Right cardiac atrium (tissue), 5 donors: ENCODE measurements at regions not wholly inside any gene's neighbourhood (a gene's known extent, or its start where the extent isn't known, plus 50 kb on each side); places are given as distances from the start of the nearest gene placed in this dataset.
"Not testable (repeated sequence)": the region's sequence is repeated elsewhere in the genome, so short reads cannot be mapped to it uniquely, and the experiment has no call there.

Experiments used
- ATAC-seq, 2 donors: fragments of 200-7000 bp; cut with Tn5 transposase; one replicate each; pipeline versions ENCODE4 v1.8.0 to v1.9.1; 2020; ENCODE audit warnings: moderate library complexity in 2 of 2, mild to moderate bottlenecking in 1 of 2
- DNase-seq, 3 donors: peaks; one replicate each; pipeline ENCODE4 v3.0.0-alpha.2; 2020
- H3K27ac ChIP-seq: one replicate; pipeline ENCODE4 v1.5.1; 2013; ENCODE audit warnings: mild to moderate bottlenecking, low read length, control low read depth, moderate library complexity
- H3K27me3 ChIP-seq: one replicate; pipeline ENCODE4 v1.6.1; 2013; ENCODE audit not compliant: control insufficient read depth, insufficient read depth
- H3K4me1 ChIP-seq: one replicate; pipeline ENCODE4 v1.6.1; 2013; ENCODE audit warnings: low read length; ENCODE audit not compliant: control insufficient read depth, insufficient read depth
- H3K4me3 ChIP-seq: one replicate; pipeline ENCODE4 v1.5.1; 2013; ENCODE audit warnings: low read length, control low read depth
- H3K9me3 ChIP-seq: one replicate; pipeline ENCODE4 v1.6.1; 2013; ENCODE audit warnings: low read length; ENCODE audit not compliant: control insufficient read depth
- WGBS: extraction: QIAGEN DNeasy Blood & Tissue Kit; methylation state at CpG from one replicate; pipeline ENCODE4 v1.1.7; 2013; 5-methylcytosine and 5-hydroxymethylcytosine counted together
- intact Hi-C, 4 donors: fragments of 100-400 bp; cut with DNase I; formaldehyde crosslinking; loops; one replicate each; pipeline versions ENCODE4 v1.11.0 to v1.14.0; 2022 to 2023
- donor health status: healthy with polysubstance abuse.
- donor health status: DM: no; HTN: yes; CAD: no.
- donor health status: DM: no; HTN: no; CAD: no.
- donor health status: DM: no; HTN: yes; CAD: no; lungs with severe emphysema.
- donor health status: DM: yes; HTN: yes; CAD: no.

DNA sequence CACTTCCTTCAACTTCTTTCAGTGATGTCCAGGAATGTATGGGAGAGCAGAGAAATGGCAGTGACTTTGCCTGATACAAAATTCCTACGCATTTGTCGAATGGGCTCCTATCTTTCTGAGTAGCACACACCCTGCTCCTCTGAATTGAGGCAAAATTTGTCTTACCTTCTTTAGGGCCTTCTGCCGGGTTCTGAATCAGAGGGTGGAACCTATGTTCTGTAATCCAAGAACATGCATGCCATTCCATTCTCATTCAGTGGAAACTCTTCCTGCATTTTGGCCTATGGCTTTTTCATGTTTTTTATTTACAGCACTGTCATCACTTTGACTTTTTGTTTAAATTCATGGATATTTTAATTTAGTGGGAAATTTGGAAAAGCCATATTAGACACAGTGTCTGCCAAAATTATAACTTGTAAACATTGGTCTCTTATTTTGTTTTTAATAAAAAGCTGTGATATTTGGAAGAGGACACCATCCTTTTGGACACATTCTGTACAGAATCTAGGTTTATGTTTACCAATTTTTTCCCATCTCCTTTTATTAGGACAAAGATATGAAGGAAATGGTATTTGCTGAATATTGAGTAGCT is 402.2 kb upstream of the FAR2 start:
- 88% methylated on average over 3 of the region's 3 CpGs for WGBS
- Histone ChIP-seq H3K9me3 (no peaks in the 10 kb centered on the region), H3K27me3 (no peaks in the 10 kb centered on the region), H3K27ac (no peak overlapping the region), H3K4me3 (no peak overlapping the region), H3K4me1 (no peaks in the 10 kb centered on the region)
- no peak for ATAC-seq
- intact Hi-C loops = no loop called here
- DNase-seq = no peak

- DNase-seq (no peak), ATAC-seq (no peak)
- H3K9me3 ChIP-seq = no peaks in the 10 kb centered on the region
- intact Hi-C loops = no loop called here
- H3K27ac ChIP-seq = no peak overlapping the region
- no peaks in the 10 kb centered on the region for H3K27me3 ChIP-seq
- WGBS = 68% methylated on average over 1 of the region's 1 CpG
- no peak overlapping the region for H3K4me3 ChIP-seq
- no peaks in the 10 kb centered on the region for H3K4me1 ChIP-seq
Observed at GRCh38 chr12:28750946-28751685, 398.0 kb upstream of the FAR2 start.

GRCh38 chr12:28755027-28755426 is 394.1 kb upstream of the FAR2 start:
- intact Hi-C loops = no loop called here

DNA sequence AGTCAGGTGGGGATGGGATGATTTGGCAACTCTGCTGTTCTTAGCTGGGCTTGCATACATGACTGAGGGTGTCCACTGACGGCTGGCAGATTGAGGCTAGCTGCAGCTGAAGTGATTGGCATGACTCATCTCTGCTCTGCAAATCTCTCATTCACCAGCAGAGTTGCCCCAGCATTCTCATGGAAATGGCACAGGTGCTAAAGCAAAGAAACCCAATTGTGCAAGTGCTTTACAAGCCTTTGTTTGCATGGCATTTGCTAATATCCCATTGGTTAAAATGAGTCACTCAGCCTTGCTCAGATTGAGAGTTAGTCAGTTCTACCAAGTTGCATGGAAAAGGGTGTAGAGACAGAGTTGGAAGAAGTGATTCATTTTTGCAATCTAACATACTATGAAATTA is 389.7 kb upstream of the FAR2 start:
- no peaks in the 10 kb centered on the region for H3K27me3 ChIP-seq
- no peak overlapping the region for H3K27ac ChIP-seq
- intact Hi-C loops = no loop called here
- H3K4me1 ChIP-seq = no peaks in the 10 kb centered on the region
- H3K4me3 ChIP-seq = no peak overlapping the region
- WGBS = 75% methylated on average over 1 of the region's 1 CpG
- DNase-seq (no peak), ATAC-seq (no peak)
- H3K9me3 ChIP-seq = no peaks in the 10 kb centered on the region

More at GRCh38 chr12:28755027-28755426, 394.1 kb upstream of the FAR2 start:
- Histone ChIP-seq H3K27ac (no peak overlapping the region), H3K9me3 (no peaks in the 10 kb centered on the region), H3K27me3 (no peaks in the 10 kb centered on the region), H3K4me3 (no peak overlapping the region), H3K4me1 (no peaks in the 10 kb centered on the region)
- no peak for DNase-seq
- WGBS = 55% methylated on average over 1 of the region's 1 CpG
- ATAC-seq = no peak

DNA sequence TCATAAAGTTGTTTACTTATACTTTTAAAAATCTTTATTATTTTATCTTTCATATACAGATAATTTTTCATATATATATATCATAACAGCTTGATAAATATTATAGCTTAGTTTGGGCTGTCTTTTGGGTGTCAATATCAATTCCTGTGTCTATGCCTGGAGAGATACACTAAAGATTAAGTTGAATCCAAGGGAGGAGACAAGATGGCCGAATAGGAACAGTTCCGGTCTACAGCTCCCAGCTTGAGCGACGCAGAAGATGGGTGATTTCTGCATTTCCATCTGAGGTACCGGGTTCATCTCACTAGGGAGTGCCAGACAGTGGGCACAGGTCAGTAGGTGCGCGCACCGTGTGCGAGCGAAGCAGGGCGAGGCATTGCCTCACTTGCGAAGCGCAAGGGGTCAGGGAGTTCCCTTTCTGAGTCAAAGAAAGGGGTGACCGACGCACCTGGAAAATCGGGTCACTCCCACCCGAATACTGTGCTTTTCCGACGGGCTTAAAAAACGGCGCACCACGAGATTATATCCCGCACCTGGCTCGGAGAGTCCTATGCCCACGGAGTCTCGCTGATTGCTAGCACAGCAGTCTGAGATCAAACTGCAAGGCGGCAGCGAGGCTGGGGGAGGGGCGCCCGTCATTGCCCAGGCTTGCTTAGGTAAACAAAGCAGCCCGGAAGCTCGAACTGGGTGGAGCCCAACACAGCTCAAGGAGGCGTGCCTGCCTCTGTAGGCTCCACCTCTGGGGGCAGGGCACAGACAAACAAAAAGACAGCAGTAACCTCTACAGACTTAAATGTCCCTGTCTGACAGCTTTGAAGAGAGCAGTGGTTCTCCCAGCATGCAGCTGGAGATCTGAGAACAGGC is 388.8 kb upstream of the FAR2 start:
- 92% methylated on average over 33 of the region's 33 CpGs for WGBS
- H3K4me3 ChIP-seq, intact Hi-C loops, DNase-seq, H3K4me1 ChIP-seq, H3K27me3 ChIP-seq, H3K27ac ChIP-seq, H3K9me3 ChIP-seq, ATAC-seq: not testable (repeated sequence)

DNA sequence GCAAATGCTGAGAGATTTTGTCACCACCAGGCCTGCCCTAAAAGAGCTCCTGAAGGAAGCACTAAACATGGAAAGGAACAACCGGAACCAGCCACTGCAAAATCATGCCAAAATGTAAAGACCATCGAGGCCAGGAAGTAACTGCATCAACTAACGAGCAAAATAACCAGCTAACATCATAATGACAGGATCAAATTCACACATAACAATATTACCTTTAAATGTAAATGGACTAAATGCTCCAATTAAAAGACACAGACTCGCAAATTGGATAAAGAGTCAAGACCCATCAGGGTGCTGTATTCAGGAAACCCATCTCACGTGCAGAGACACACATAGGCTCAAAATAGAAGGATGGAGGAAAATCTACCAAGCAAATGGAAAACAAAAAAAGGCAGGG is 387.2 kb upstream of the FAR2 start:
- ATAC-seq, H3K27ac ChIP-seq, DNase-seq, H3K27me3 ChIP-seq, H3K4me1 ChIP-seq, H3K9me3 ChIP-seq, intact Hi-C loops, H3K4me3 ChIP-seq: not testable (repeated sequence)
- 90% methylated on average over 5 of the region's 5 CpGs for WGBS

DNA sequence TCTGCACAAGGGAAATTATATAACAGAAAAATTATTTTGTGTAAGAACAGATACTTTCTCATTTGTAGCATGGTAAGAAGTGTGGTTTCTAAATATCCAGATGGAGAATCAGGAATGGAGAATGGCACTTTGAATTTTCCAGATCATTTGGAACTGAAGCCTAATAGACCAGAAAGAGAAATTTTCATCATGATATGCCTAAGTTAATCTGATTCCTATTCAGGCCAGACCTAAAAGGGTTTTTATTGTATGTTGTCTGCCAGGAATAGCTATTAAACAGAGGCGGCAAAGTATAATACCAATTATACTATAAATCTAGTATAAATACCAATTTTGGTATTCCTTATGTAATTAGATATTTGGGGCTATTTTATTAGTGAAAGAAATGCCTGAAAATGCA is 382.7 kb upstream of the FAR2 start:
- ATAC-seq (no peak), DNase-seq (no peak)
- intact Hi-C loops = no loop called here
- Histone ChIP-seq H3K9me3 (no peaks in the 10 kb centered on the region), H3K4me1 (peaks cover 1% of the 10 kb centered on the region), H3K27ac (no peak overlapping the region), H3K4me3 (no peak overlapping the region), H3K27me3 (no peaks in the 10 kb centered on the region)
- WGBS = 97% methylated on average over 1 of the region's 1 CpG

DNA sequence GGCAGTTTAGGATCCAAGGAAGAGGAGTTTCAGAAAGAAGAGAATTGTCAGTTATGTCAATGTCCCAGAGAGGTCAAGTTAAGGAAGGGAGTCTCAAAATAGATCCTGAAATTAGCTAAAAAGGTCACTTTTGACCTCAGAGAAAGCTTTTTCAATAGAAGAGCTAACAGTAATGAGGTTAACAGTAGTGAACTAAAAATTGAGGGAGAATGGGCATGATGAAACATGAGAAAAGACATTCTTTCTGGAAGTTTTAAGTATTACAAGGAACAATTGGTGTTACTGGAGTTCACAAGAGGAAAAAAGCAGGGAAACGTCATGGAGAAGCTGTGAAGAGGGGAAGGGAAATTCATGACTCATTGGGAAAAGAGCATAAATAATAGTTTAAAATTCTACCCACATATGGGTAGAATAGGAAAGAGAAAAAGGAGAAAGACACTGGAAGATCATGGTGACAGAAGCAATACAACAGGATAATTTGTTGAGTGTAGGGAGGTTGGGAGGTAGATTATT is 381.2 kb upstream of the FAR2 start:
- H3K9me3 ChIP-seq = no peaks in the 10 kb centered on the region
- H3K4me3 ChIP-seq = no peak overlapping the region
- peaks cover 1% of the 10 kb centered on the region for H3K4me1 ChIP-seq
- no peak overlapping the region for H3K27ac ChIP-seq
- ATAC-seq (no peak), DNase-seq (no peak)
- 40% methylated on average over 1 of the region's 1 CpG for WGBS
- no peaks in the 10 kb centered on the region for H3K27me3 ChIP-seq
- intact Hi-C loops = no loop called here

DNA sequence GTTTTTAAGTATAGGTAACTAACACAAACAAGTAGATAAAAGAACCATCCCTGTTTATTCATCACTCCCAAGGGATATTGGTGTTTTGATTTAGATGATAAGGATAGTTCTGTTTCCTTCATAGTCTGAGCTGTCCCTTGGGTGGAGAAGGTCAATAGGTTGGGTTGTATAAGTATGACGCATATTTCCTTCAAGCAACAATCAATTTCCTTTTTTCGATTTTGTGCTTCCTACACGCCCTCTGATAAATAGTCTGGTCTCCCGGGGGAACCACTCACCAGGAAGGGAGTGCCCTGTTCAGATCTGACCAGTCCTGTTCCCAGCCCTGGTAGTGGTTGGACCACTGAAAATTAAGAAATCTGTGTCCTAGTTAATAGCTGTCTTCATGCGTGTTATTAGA is 378.8 kb upstream of the FAR2 start:
- DNase-seq (peak; percentile 58 to 64 (median 59)), ATAC-seq (peak; percentile 94 to 99)
- intact Hi-C loops = no loop called here
- Histone ChIP-seq H3K4me3 (no peak overlapping the region), H3K27ac (no peak overlapping the region), H3K4me1 (peaks cover 1% of the 10 kb centered on the region), H3K27me3 (no peaks in the 10 kb centered on the region), H3K9me3 (no peaks in the 10 kb centered on the region)
- WGBS = 61% methylated on average over 5 of the region's 5 CpGs

DNA sequence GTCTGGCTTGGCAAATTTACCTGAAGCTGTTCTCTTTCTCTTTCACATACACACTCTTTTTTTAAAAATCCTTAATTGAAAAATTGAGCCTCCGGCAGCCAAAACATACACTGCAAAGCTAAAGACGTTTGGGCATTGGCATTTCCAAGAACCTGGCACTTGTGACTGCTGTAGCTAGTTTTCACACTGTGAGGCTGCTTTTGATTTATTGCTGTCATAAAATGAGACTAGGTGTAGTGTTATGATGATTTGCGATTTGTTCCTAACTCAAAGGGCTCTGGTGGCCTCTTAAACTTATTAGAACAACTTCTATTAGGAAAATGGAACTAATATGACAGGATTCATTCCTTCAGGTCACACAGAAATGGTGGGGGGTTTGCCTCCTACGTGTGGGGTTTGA is 377.1 kb upstream of the FAR2 start:
- ATAC-seq (no peak), DNase-seq (no peak)
- Histone ChIP-seq H3K9me3 (no peaks in the 10 kb centered on the region), H3K4me3 (no peak overlapping the region), H3K27ac (no peak overlapping the region), H3K27me3 (no peaks in the 10 kb centered on the region), H3K4me1 (peaks cover 1% of the 10 kb centered on the region)
- 76% methylated on average over 4 of the region's 4 CpGs for WGBS
- intact Hi-C loops = no loop called here

GRCh38 chr12:28775556-28775955 is 373.5 kb upstream of the FAR2 start:
- intact Hi-C loops = no loop called here
- H3K4me3 ChIP-seq = no peak overlapping the region
- H3K9me3 ChIP-seq = no peaks in the 10 kb centered on the region
- H3K4me1 ChIP-seq = no peaks in the 10 kb centered on the region
- 92% methylated on average over 4 of the region's 4 CpGs for WGBS
- H3K27ac ChIP-seq = no peak overlapping the region
- H3K27me3 ChIP-seq = no peaks in the 10 kb centered on the region
- ATAC-seq (no peak), DNase-seq (no peak)
